ENCODE measurements at regions not wholly inside any gene's neighbourhood (a gene's known extent, or its start where the extent isn't known, plus 50 kb on each side); places are given as distances from the start of the nearest gene placed in this dataset.

- Histone ChIP-seq H3K27ac (ENCODE audit: low read depth, low read length) (no peak overlapping the region), H3K4me3 (ENCODE audit: insufficient read depth, low read depth, low read length) (no peak overlapping the region), H2AFZ (ENCODE audit: low read depth, low read length) (no peak overlapping the region), H3K4me2 (ENCODE audit: low read length) (no peak overlapping the region), H3K9me3 (ENCODE audit: insufficient read depth, low read depth, low read length) (peaks cover 2% of the 10 kb centered on the region), H4K20me1 (ENCODE audit: insufficient read depth, low read length) (no peaks in the 10 kb centered on the region), H3K9ac (ENCODE audit: low read length) (no peak overlapping the region), H3K79me2 (ENCODE audit: insufficient read depth, low read length) (no peaks in the 10 kb centered on the region), H3K36me3 (ENCODE audit: insufficient read depth, low read length) (no peaks in the 10 kb centered on the region), H3K27me3 (ENCODE audit: insufficient read depth, low read length) (no peaks in the 10 kb centered on the region), H3K4me1 (ENCODE audit: insufficient read depth, low read length) (no peaks in the 10 kb centered on the region)
- FAIRE-seq (no peak), DNase-seq (ENCODE audit: low read depth) (no peak)
- Mint-ChIP-seq H3K4me1 (ENCODE audit: low read depth, unreplicated experiment) (no peaks in the 10 kb centered on the region), H3K27me3 (ENCODE audit: low read depth, unreplicated experiment) (peaks cover 1% of the 10 kb centered on the region), H3K9me3 (ENCODE audit: unreplicated experiment) (peaks cover 2% of the 10 kb centered on the region), H3K36me3 (ENCODE audit: low read depth, unreplicated experiment) (no peaks in the 10 kb centered on the region), H3K4me3 (ENCODE audit: unreplicated experiment) (no peak overlapping the region), H3K27ac (ENCODE audit: unreplicated experiment) (no peak overlapping the region)
- no peak for TF ChIP-seq CTCF (IDR thresholded peaks at IDR 0.05; ENCODE audit: insufficient read depth, low read depth, low read length)
- no peak for TF ChIP-seq EZH2 (IDR thresholded peaks at IDR 0.05; ENCODE audit: insufficient read depth, low read length)
These were observed 169.5 kb downstream of the TLR4 start for GRCh38 chr9:117873664-117874063.

GRCh38 chr9:117875886-117876285, 171.7 kb downstream of the TLR4 start:
- Mint-ChIP-seq H3K36me3 (ENCODE audit: low read depth, unreplicated experiment) (no peaks in the 10 kb centered on the region), H3K27ac (ENCODE audit: unreplicated experiment) (no peak overlapping the region), H3K9me3 (ENCODE audit: unreplicated experiment) (peaks cover 2% of the 10 kb centered on the region), H3K27me3 (ENCODE audit: low read depth, unreplicated experiment) (peaks cover 1% of the 10 kb centered on the region), H3K4me3 (ENCODE audit: unreplicated experiment) (no peak overlapping the region), H3K4me1 (ENCODE audit: low read depth, unreplicated experiment) (no peaks in the 10 kb centered on the region)
- Histone ChIP-seq H3K27ac (ENCODE audit: low read depth, low read length) (no peak overlapping the region), H4K20me1 (ENCODE audit: insufficient read depth, low read length) (no peaks in the 10 kb centered on the region), H3K9me3 (ENCODE audit: insufficient read depth, low read depth, low read length) (peaks cover 2% of the 10 kb centered on the region), H3K79me2 (ENCODE audit: insufficient read depth, low read length) (no peaks in the 10 kb centered on the region), H3K4me1 (ENCODE audit: insufficient read depth, low read length) (no peaks in the 10 kb centered on the region), H3K4me3 (ENCODE audit: insufficient read depth, low read depth, low read length) (no peak overlapping the region), H3K27me3 (ENCODE audit: insufficient read depth, low read length) (no peaks in the 10 kb centered on the region), H3K4me2 (ENCODE audit: low read length) (no peak overlapping the region), H2AFZ (ENCODE audit: low read depth, low read length) (no peak overlapping the region), H3K36me3 (ENCODE audit: insufficient read depth, low read length) (no peaks in the 10 kb centered on the region), H3K9ac (ENCODE audit: low read length) (no peak overlapping the region)
- DNase-seq (ENCODE audit: low read depth) (no peak), FAIRE-seq (no peak)
- TF ChIP-seq CTCF (IDR thresholded peaks at IDR 0.05; ENCODE audit: insufficient read depth, low read depth, low read length) (no peak), EZH2 (IDR thresholded peaks at IDR 0.05; ENCODE audit: insufficient read depth, low read length) (no peak)

- no peaks in the 10 kb centered on the region for H3K4me1 ChIP-seq (ENCODE audit: insufficient read depth, low read length)
- Mint-ChIP-seq H3K36me3 (ENCODE audit: low read depth, unreplicated experiment) (no peaks in the 10 kb centered on the region), H3K4me3 (ENCODE audit: unreplicated experiment) (no peak overlapping the region), H3K4me1 (ENCODE audit: low read depth, unreplicated experiment) (peaks cover 4% of the 10 kb centered on the region), H3K27me3 (ENCODE audit: low read depth, unreplicated experiment) (no peaks in the 10 kb centered on the region), H3K9me3 (ENCODE audit: unreplicated experiment) (peaks cover 2% of the 10 kb centered on the region), H3K27ac (ENCODE audit: unreplicated experiment) (no peak overlapping the region)
- no peaks in the 10 kb centered on the region for H3K27me3 ChIP-seq (ENCODE audit: insufficient read depth, low read length)
- no peak overlapping the region for H3K27ac ChIP-seq (ENCODE audit: low read depth, low read length)
- no peaks in the 10 kb centered on the region for H3K36me3 ChIP-seq (ENCODE audit: insufficient read depth, low read length)
- TF ChIP-seq CTCF (IDR thresholded peaks at IDR 0.05; ENCODE audit: insufficient read depth, low read depth, low read length) (no peak), EZH2 (IDR thresholded peaks at IDR 0.05; ENCODE audit: insufficient read depth, low read length) (no peak)
- DNase-seq (ENCODE audit: low read depth) (no peak), FAIRE-seq (no peak)
- no peaks in the 10 kb centered on the region for H4K20me1 ChIP-seq (ENCODE audit: insufficient read depth, low read length)
- no peak overlapping the region for H2AFZ ChIP-seq (ENCODE audit: low read depth, low read length)
- no peak overlapping the region for H3K4me2 ChIP-seq (ENCODE audit: low read length)
- peaks cover 2% of the 10 kb centered on the region for H3K9me3 ChIP-seq (ENCODE audit: insufficient read depth, low read depth, low read length)
- H3K79me2 ChIP-seq (ENCODE audit: insufficient read depth, low read length) = no peaks in the 10 kb centered on the region
- no peak overlapping the region for H3K4me3 ChIP-seq (ENCODE audit: insufficient read depth, low read depth, low read length)
- no peak overlapping the region for H3K9ac ChIP-seq (ENCODE audit: low read length)
These were observed 178.0 kb downstream of the TLR4 start for GRCh38 chr9:117882171-117882570.

Measured in astrocyte (in vitro differentiated cells and primary cell).